ENCODE measurements at regions not wholly inside any gene's neighbourhood (a gene's known extent, or its start where the extent isn't known, plus 50 kb on each side); places are given as distances from the start of the nearest gene placed in this dataset.

DNA sequence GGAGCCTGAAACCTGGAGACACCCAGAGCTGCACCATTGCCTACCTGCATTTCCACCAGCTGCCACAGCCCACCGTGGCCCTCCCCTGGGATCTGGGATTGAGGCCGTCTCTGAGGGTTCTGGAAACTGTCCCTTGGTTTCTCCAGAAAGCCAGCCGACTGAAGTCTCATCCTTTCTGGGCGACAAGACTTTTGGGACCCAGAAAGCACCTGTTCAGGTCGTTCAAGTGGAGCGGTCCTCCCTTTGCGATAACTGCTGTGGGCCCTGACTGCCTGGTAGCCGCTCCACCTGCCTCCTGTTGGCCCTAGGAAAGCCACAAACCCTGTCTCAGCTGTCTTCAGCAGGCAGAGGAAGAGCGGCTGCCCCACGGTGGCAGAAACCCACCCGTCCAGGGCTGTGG lies 346.0 kb upstream of the MKI67 start:
- TF ChIP-seq, protein P1, sequence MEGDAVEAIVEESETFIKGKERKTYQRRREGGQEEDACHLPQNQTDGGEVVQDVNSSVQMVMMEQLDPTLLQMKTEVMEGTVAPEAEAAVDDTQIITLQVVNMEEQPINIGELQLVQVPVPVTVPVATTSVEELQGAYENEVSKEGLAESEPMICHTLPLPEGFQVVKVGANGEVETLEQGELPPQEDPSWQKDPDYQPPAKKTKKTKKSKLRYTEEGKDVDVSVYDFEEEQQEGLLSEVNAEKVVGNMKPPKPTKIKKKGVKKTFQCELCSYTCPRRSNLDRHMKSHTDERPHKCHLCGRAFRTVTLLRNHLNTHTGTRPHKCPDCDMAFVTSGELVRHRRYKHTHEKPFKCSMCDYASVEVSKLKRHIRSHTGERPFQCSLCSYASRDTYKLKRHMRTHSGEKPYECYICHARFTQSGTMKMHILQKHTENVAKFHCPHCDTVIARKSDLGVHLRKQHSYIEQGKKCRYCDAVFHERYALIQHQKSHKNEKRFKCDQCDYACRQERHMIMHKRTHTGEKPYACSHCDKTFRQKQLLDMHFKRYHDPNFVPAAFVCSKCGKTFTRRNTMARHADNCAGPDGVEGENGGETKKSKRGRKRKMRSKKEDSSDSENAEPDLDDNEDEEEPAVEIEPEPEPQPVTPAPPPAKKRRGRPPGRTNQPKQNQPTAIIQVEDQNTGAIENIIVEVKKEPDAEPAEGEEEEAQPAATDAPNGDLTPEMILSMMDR (IDR thresholded peaks at IDR 0.05; ENCODE audit: low read depth, low read length): no peak
- TF ChIP-seq EZH2phosphoT487 (IDR thresholded peaks at IDR 0.05; ENCODE audit: low read depth): no peak

All from OCI-LY3 (cell line).